GM23338 (cell line): ENCODE measurements at regions not wholly inside any gene's neighbourhood (a gene's known extent, or its start where the extent isn't known, plus 50 kb on each side); places are given as distances from the start of the nearest gene placed in this dataset.

Experiments used
- ATAC-seq: fragments of 200-7000 bp; cut with Tn5 transposase; 3 replicates; pipeline ENCODE4 v1.9.1; 2020
- DNase-seq: peaks from one replicate; pipeline ENCODE4 v3.0.0-alpha.2; 2015; ENCODE audit warnings: low spot score
- H2AFZ ChIP-seq: fragments of 200-600 bp; sonication (generic); 2 replicates; pipeline ENCODE4 v1.8.0; 2016; ENCODE audit warnings: antibody characterized with exemption, mild to moderate bottlenecking, moderate library complexity
- H3F3A ChIP-seq: fragments of 200-600 bp; sonication (generic); replicated peaks from 2 replicates; pipeline ENCODE4 v1.8.0; 2017; ENCODE audit warnings: antibody characterized with exemption, mixed run types, low read depth
- H3K27ac ChIP-seq: fragments of 200-600 bp; sonication (generic); 2 replicates; pipeline ENCODE4 v1.6.1; 2016; ENCODE audit warnings: low read depth
- H3K27me3 ChIP-seq: fragments of 200-600 bp; sonication (generic); 2 replicates; pipeline ENCODE4 v1.8.0; 2016; ENCODE audit warnings: mild to moderate bottlenecking, mixed run types, moderate library complexity; ENCODE audit not compliant: insufficient read depth
- H3K36me3 ChIP-seq: fragments of 200-600 bp; sonication (generic); 2 replicates; pipeline ENCODE4 v1.8.0; 2016; ENCODE audit warnings: mild to moderate bottlenecking; ENCODE audit not compliant: insufficient read depth
- H3K4me1 ChIP-seq: fragments of 200-600 bp; sonication (generic); 2 replicates; pipeline ENCODE4 v1.8.0; 2016; ENCODE audit warnings: mild to moderate bottlenecking, moderate library complexity; ENCODE audit not compliant: insufficient read depth
- H3K4me2 ChIP-seq: fragments of 200-600 bp; sonication (generic); 2 replicates; pipeline ENCODE4 v1.7.1; 2017; ENCODE audit warnings: mixed run types
- H3K4me3 ChIP-seq: fragments of 200-600 bp; sonication (generic); 2 replicates; pipeline ENCODE4 v1.6.1; 2016; ENCODE audit warnings: mixed run types
- H3K79me2 ChIP-seq: fragments of 200-600 bp; sonication (generic); replicated peaks from 2 replicates; pipeline ENCODE4 v1.8.0; 2017; ENCODE audit warnings: mild to moderate bottlenecking; ENCODE audit not compliant: insufficient read depth
- H3K9me2 ChIP-seq: fragments of 200-600 bp; sonication (generic); 2 replicates; pipeline ENCODE4 v1.8.0; 2017; ENCODE audit not compliant: insufficient read depth
- H4K20me1 ChIP-seq: fragments of 200-600 bp; sonication (generic); replicated peaks from 2 replicates; pipeline ENCODE4 v1.8.0; 2017; ENCODE audit warnings: mild to moderate bottlenecking; ENCODE audit not compliant: insufficient read depth
- H3K27ac Mint-ChIP-seq: 2 replicates; pipeline ENCODE4 v1.8.0; 2020; ENCODE audit warnings: inconsistent platforms, mild to moderate bottlenecking, moderate library complexity, mixed read lengths
- H3K27me3 Mint-ChIP-seq: 3 replicates; pipeline ENCODE4 v1.8.0; 2022; ENCODE audit warnings: low read depth, mild to moderate bottlenecking, moderate library complexity, mixed read lengths, inconsistent platforms; ENCODE audit not compliant: insufficient read depth, poor library complexity
- H3K36me3 Mint-ChIP-seq: 3 replicates; pipeline ENCODE4 v1.8.0; 2021; ENCODE audit warnings: low read depth, mild to moderate bottlenecking, inconsistent platforms, moderate library complexity, mixed read lengths
- H3K4me1 Mint-ChIP-seq: 3 replicates; pipeline ENCODE4 v1.8.0; 2020; ENCODE audit warnings: mild to moderate bottlenecking, inconsistent platforms, mixed read lengths
- H3K4me3 Mint-ChIP-seq: 3 replicates; pipeline ENCODE4 v1.8.0; 2021; ENCODE audit warnings: moderate library complexity, mild to moderate bottlenecking, inconsistent platforms, mixed read lengths
- H3K9me3 Mint-ChIP-seq: 3 replicates; pipeline ENCODE4 v1.8.0; 2020; ENCODE audit warnings: moderate library complexity, mild to moderate bottlenecking, inconsistent platforms, mixed read lengths
- CREB1 ChIP-seq: fragments of 250-450 bp; sonication (Bioruptor Pico); IDR thresholded peaks from 2 replicates; pipeline ENCODE4 v1.5.0; 2020; ENCODE audit warnings: low read depth, mild to moderate bottlenecking, moderate library complexity
- CTCF ChIP-seq, 2 experiments: fragments of 200-600 bp in 1 of 2; sonication (generic) in 1 of 2; conservative IDR thresholded peaks; 2 replicates each; pipeline versions ENCODE4 v1.5.1 to v1.6.1; 2016 to 2017; ENCODE audit warnings: antibody characterized with exemption in 2 of 2, low read depth in 2 of 2, mild to moderate bottlenecking in 2 of 2, moderate library complexity in 1 of 2
- EZH2 ChIP-seq: fragments of 200-600 bp; sonication (generic); IDR thresholded peaks from one replicate; pipeline ENCODE4 v1.8.0; 2017; ENCODE audit warnings: antibody characterized with exemption, mild to moderate bottlenecking, low read depth; ENCODE audit not compliant: unreplicated experiment
- EZH2phosphoT487 ChIP-seq: fragments of 200-600 bp; sonication (generic); IDR thresholded peaks from one replicate; pipeline ENCODE4 v1.8.1; 2018; ENCODE audit warnings: antibody characterized with exemption; ENCODE audit not compliant: unreplicated experiment
- NANOG ChIP-seq: IDR thresholded peaks from 2 replicates; pipeline ENCODE4 v1.6.1; 2016; ENCODE audit warnings: antibody characterized with exemption, borderline replicate concordance
- STAT1 ChIP-seq: IDR thresholded peaks from one replicate; pipeline ENCODE4 v1.6.1; 2016; ENCODE audit warnings: antibody characterized with exemption; ENCODE audit not compliant: unreplicated experiment
- ZNF114 ChIP-seq: fragments of 250-450 bp; sonication (Bioruptor Pico); IDR thresholded peaks from 2 replicates; pipeline ENCODE4 v1.5.0; 2020; ENCODE audit warnings: mild to moderate bottlenecking, moderate library complexity
- TF ChIP-seq, protein P1 (sequence below): IDR thresholded peaks from 2 replicates; pipeline ENCODE4 v1.6.1; 2016; ENCODE audit warnings: antibody characterized with exemption

DNA sequence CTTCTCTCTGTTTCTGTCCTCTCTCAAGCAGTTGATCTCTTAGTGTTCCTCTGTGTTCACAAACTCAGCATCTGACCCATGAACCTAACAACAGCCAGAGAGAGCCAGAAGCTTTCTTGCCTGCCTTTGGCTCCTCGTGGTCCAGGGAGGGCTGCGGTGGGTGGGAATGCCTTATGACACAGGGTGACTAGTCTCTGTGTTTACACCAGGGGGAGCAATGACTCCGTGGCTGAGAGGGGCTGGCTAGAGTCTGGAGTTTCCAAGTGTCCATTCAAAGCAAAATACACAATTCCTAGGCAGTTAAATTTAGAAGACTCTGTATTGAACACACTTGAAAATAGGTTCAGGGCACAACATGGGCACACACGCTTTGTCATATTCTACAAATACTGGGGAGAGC is 370.0 kb upstream of the FRG2C start:
- Histone ChIP-seq H3F3A (no peaks in the 10 kb centered on the region), H3K4me1 (no peaks in the 10 kb centered on the region), H3K9me2 (no peaks in the 10 kb centered on the region), H4K20me1 (no peaks in the 10 kb centered on the region), H3K27me3 (no peaks in the 10 kb centered on the region), H3K79me2 (no peaks in the 10 kb centered on the region), H3K4me3 (no peak overlapping the region), H2AFZ (no peak overlapping the region), H3K27ac (no peak overlapping the region), H3K36me3 (no peaks in the 10 kb centered on the region), H3K4me2 (no peak overlapping the region)
- DNase-seq, result peak; percentile 61
- Mint-ChIP-seq H3K36me3 (0 out of 3 replicates have a peak, but pooled peaks cover 2% of the 10 kb centered on the region), H3K4me1 (no peaks in the 10 kb centered on the region), H3K4me3 (no peak overlapping the region), H3K27me3 (peaks cover 2% of the 10 kb centered on the region), H3K9me3 (peaks cover 6% of the 10 kb centered on the region), H3K27ac (no peak overlapping the region)
- peak; percentile 100 for ATAC-seq
- TF ChIP-seq EZH2phosphoT487, result no peak
- TF ChIP-seq CTCF (conservative IDR thresholded peaks at IDR 0.05; ENCODE audit: low read depth in 2 of 2), result peak; percentile 69 to 75

GRCh38 chr3:75295013-75295412 is 369.1 kb upstream of the FRG2C start:
- Mint-ChIP-seq H3K4me3 (no peak overlapping the region), H3K4me1 (no peaks in the 10 kb centered on the region), H3K27me3 (peaks cover 2% of the 10 kb centered on the region), H3K27ac (no peak overlapping the region), H3K36me3 (no peaks in the 10 kb centered on the region), H3K9me3 (peaks cover 5% of the 10 kb centered on the region)
- Histone ChIP-seq H4K20me1 (no peaks in the 10 kb centered on the region), H3K4me1 (no peaks in the 10 kb centered on the region), H3F3A (no peaks in the 10 kb centered on the region), H3K4me3 (no peak overlapping the region), H3K9me2 (no peaks in the 10 kb centered on the region), H3K27ac (no peak overlapping the region), H3K4me2 (no peak overlapping the region), H2AFZ (no peak overlapping the region), H3K27me3 (no peaks in the 10 kb centered on the region), H3K79me2 (no peaks in the 10 kb centered on the region), H3K36me3 (no peaks in the 10 kb centered on the region)
- TF ChIP-seq EZH2, result no peak
- TF ChIP-seq, protein P1, sequence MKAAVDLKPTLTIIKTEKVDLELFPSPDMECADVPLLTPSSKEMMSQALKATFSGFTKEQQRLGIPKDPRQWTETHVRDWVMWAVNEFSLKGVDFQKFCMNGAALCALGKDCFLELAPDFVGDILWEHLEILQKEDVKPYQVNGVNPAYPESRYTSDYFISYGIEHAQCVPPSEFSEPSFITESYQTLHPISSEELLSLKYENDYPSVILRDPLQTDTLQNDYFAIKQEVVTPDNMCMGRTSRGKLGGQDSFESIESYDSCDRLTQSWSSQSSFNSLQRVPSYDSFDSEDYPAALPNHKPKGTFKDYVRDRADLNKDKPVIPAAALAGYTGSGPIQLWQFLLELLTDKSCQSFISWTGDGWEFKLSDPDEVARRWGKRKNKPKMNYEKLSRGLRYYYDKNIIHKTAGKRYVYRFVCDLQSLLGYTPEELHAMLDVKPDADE, result no peak
- TF ChIP-seq NANOG, result no peak
- DNase-seq (no peak), ATAC-seq (no peak)

- H3K4me1 Mint-ChIP-seq, result no peaks in the 10 kb centered on the region
- Histone ChIP-seq H3K27ac (no peak overlapping the region), H4K20me1 (no peaks in the 10 kb centered on the region), H3K4me1 (no peaks in the 10 kb centered on the region), H3F3A (no peaks in the 10 kb centered on the region), H3K79me2 (no peaks in the 10 kb centered on the region), H3K36me3 (no peaks in the 10 kb centered on the region), H2AFZ (no peak overlapping the region), H3K4me2 (no peak overlapping the region), H3K4me3 (no peak overlapping the region), H3K27me3 (no peaks in the 10 kb centered on the region), H3K9me2 (no peaks in the 10 kb centered on the region)
- no peak overlapping the region for H3K4me3 Mint-ChIP-seq
- peaks cover 5% of the 10 kb centered on the region for H3K9me3 Mint-ChIP-seq
- DNase-seq (no peak), ATAC-seq (no peak)
- H3K27ac Mint-ChIP-seq, result no peak overlapping the region
- H3K36me3 Mint-ChIP-seq, result no peaks in the 10 kb centered on the region
- peaks cover 2% of the 10 kb centered on the region for H3K27me3 Mint-ChIP-seq
- TF ChIP-seq NANOG (no peak), ZNF114 (CRISPR knock-in tag) (no peak), STAT1 (no peak), EZH2 (no peak), CREB1 (no peak), CTCF (conservative IDR thresholded peaks at IDR 0.05; ENCODE audit: low read depth in 2 of 2) (no peak)
Measured at GRCh38 chr3:75296858-75297257, 367.3 kb upstream of the FRG2C start.
